HG03558 (cell line): ENCODE measurements at regions not wholly inside any gene's neighbourhood (a gene's known extent, or its start where the extent isn't known, plus 50 kb on each side); places are given as distances from the start of the nearest gene placed in this dataset.
A peak's percentile ranks its signal among the peaks of the same experiment; 100 is the strongest.
"Not testable (repeated sequence)": the region's sequence is repeated elsewhere in the genome, so short reads cannot be mapped to it uniquely, and the experiment has no call there.

Experiments
- ATAC-seq: cut with Tn5 transposase; IDR thresholded peaks from one replicate; pipeline ENCODE4 v1.9.1; 2021; ENCODE audit warnings: moderate number of reproducible peaks; ENCODE audit not compliant: unreplicated experiment; ENCODE audit errors: extremely low read depth

GRCh38 chr7:115300231-115300870 lies 378.5 kb downstream of the MDFIC start:
- no peak for ATAC-seq

GRCh38 chr7:115299397-115300037 lies 377.6 kb downstream of the MDFIC start:
- no peak for ATAC-seq

- ATAC-seq, result no peak
Measured at GRCh38 chr7:115297656-115298055, 375.8 kb downstream of the MDFIC start.

- no peak for ATAC-seq
Measured at GRCh38 chr7:115293628-115294240, 371.8 kb downstream of the MDFIC start.

- ATAC-seq, result no peak
Measured at GRCh38 chr7:115292381-115292780, 370.5 kb downstream of the MDFIC start.

GRCh38 chr7:115289971-115290370 lies 368.1 kb downstream of the MDFIC start:
- no peak for ATAC-seq

- ATAC-seq, result no peak
Measured at GRCh38 chr7:115276791-115277190, 354.9 kb downstream of the MDFIC start.

- not testable (repeated sequence) for ATAC-seq
Measured at GRCh38 chr7:115273855-115274254, 352.0 kb downstream of the MDFIC start.

- ATAC-seq, result no peak
Measured at GRCh38 chr7:115273139-115273772, 351.4 kb downstream of the MDFIC start.

GRCh38 chr7:115271332-115272235 lies 349.7 kb downstream of the MDFIC start:
- no peak for ATAC-seq

GRCh38 chr7:115269486-115269885 lies 347.6 kb downstream of the MDFIC start:
- no peak for ATAC-seq

- peak; percentile 54 for ATAC-seq
Measured at GRCh38 chr7:115267503-115267902, 345.6 kb downstream of the MDFIC start.

- no peak for ATAC-seq
Measured at GRCh38 chr7:115260381-115260780, 338.5 kb downstream of the MDFIC start.

GRCh38 chr7:115252461-115252860 lies 330.6 kb downstream of the MDFIC start:
- ATAC-seq, result no peak

- ATAC-seq, result no peak
Measured at GRCh38 chr7:115249080-115249479, 327.2 kb downstream of the MDFIC start.

- no peak for ATAC-seq
Measured at GRCh38 chr7:115241151-115241550, 319.3 kb downstream of the MDFIC start.

- ATAC-seq, result no peak
Measured at GRCh38 chr7:115240242-115240641, 318.3 kb downstream of the MDFIC start.

- no peak for ATAC-seq
Measured at GRCh38 chr7:115235075-115235474, 313.2 kb downstream of the MDFIC start.

- ATAC-seq, result no peak
Measured at GRCh38 chr7:115233809-115234208, 311.9 kb downstream of the MDFIC start.

GRCh38 chr7:115232041-115232440 lies 310.1 kb downstream of the MDFIC start:
- no peak for ATAC-seq
